ENCODE measurements at regions not wholly inside any gene's neighbourhood (a gene's known extent, or its start where the extent isn't known, plus 50 kb on each side); places are given as distances from the start of the nearest gene placed in this dataset.
"Not testable (repeated sequence)": the region's sequence is repeated elsewhere in the genome, so short reads cannot be mapped to it uniquely, and the experiment has no call there.

DNA sequence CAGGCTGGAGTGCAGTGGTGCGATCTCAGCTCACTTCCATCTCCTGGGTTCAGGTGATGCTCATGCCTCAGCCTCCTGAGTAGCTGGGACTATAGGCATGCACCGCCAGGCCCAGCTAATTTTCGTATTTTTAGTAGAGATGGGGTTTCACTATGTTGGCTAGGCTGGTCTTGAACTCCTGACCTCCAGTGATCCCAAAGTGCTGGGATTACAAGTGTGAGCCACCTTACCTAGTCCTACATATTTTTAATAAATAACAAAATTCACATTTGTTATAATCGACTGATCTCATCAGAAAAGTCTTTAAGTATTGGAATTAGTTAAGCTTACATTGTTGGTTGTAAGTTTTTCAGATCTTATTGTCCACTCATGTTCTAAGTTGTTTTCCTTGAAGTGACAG lies 83.4 kb upstream of the TPTE start:
- DNase-seq, result not testable (repeated sequence)

DNA sequence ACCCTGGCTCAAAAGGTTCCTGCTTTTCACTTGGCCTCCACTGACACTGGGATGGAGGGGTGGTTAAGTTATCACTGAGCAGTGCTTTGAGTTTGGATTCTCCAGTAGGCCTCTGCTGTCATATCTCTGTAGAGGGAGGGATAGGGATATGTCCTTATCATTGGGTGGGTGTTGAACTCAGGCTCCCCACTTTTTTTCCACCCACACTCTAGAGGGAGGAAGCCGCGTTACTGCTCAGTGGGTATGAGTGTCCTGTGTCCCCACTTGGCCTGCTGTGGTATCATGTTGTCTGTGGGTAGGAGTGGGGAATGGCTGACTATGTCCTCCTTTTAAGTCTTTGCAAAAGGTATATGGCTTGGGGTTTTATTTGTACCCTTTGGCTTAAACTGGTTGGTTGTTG lies 80.7 kb upstream of the TPTE start:
- not testable (repeated sequence) for DNase-seq

- DNase-seq, result not testable (repeated sequence)
Observed at GRCh38 chr21:10442018-10442417, 79.4 kb upstream of the TPTE start.

DNA sequence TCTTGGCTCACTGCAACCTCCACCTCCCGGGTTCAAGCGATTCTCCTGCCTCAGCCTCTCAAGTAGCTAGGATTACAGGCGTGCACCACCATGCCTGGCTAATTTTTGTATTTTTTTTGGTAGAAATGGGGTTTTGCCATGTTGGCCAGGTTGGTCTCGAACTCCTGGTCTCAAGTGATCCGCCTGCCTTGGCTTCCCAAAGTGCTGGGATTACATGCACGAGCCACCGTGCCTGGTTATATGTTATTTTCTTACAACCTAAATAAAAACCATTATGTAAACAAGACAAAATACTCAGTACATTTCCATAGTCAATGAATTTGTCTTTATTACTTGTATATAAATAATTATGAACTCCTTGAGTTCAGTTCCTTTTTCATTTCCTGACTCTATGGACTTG lies 75.7 kb upstream of the TPTE start:
- DNase-seq, result not testable (repeated sequence)

DNA sequence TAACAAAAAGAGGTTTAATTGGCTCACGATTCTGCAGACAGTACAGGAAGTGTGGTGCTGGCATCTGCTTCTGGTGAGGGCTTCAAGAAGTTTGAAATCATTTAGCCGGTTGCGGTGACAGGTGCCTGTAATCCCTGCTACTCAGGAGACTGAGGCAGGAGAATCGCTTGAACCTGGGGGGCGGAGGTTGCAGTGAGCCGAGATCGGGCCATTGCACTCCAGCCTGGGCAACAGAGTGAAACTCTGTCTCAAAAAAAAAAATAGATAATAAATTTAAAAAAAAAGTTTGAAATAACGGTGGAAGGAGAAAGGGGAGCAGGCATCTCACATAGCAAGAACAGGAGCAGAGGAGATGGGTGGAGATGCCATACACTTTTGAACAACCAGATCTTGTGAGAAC lies 71.9 kb upstream of the TPTE start:
- DNase-seq, result not testable (repeated sequence)

GRCh38 chr21:10451274-10451673 lies 70.1 kb upstream of the TPTE start:
- not testable (repeated sequence) for DNase-seq

DNA sequence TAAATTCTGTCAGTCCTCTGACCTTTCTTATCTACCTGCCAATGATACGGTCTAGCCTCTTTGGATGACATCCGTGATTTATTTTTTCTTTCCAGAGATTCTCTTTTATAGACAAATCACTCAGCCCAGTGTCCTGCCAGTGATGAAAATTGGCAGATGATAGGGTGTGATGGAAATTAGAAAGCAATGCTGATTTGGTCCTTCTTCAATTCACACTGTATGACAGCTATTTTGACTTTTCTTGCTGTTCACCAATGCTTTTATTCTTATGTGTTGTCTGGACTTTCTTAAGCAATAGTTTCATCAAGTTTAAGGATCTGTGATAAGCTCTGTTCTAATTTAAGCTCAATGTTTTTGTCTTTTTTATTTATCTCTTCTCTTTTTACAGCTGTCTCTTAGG lies 63.6 kb upstream of the TPTE start:
- not testable (repeated sequence) for DNase-seq

GRCh38 chr21:10460957-10461356 lies 60.4 kb upstream of the TPTE start:
- DNase-seq, result not testable (repeated sequence)

GRCh38 chr21:10461445-10461844 lies 59.9 kb upstream of the TPTE start:
- DNase-seq, result not testable (repeated sequence)

- DNase-seq, result no peak
Observed at GRCh38 chr21:10463156-10463555, 58.2 kb upstream of the TPTE start.

DNA sequence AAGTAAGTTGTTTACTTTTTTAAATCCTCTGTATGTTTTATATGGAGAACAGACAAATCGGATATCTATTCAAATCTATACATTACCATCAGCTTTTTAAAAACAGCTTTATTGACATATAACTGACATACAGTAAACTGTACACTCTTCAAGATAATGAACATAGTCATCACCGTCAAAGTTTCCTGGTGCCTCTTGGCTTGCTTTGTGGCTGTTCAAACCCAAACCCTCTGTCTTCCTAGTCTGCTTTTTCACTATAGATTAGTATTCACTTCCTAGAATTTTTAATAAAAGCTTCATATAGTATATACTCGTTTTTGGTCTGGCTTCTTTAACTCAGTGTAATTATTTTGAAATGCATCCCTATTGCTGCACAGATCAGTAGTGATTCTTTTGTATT lies 56.4 kb upstream of the TPTE start:
- no peak for DNase-seq

DNA sequence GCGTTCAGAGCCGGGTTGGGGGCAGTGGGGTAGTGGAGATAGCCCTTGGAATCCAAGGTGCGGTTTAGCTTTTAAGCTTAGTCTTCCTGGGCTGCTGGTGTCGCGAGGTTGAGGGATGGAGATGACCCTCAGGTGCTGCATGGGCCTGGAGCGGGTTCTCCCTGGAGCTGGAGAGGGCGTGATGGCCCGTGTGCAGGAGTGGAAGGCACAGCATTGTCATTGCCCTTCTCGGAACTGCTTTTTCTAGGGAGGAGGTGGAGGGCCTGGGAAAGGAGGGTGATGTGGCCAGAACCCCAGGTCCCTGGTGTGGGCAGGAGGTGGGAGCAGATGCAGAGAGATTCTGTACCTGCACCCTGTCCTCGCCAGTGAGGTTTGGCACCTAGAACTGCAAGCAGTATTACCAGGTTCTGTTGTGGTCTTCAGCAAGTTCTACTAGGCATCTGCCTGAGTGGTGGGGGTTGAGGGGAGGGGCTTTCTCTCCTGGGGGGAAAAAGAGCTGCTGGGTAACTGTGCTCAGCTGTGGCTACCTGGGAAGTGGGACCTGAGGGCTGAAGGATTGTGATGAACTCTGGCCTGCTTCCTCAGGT lies 55.8 kb upstream of the TPTE start:
- not testable (repeated sequence) for DNase-seq

DNA sequence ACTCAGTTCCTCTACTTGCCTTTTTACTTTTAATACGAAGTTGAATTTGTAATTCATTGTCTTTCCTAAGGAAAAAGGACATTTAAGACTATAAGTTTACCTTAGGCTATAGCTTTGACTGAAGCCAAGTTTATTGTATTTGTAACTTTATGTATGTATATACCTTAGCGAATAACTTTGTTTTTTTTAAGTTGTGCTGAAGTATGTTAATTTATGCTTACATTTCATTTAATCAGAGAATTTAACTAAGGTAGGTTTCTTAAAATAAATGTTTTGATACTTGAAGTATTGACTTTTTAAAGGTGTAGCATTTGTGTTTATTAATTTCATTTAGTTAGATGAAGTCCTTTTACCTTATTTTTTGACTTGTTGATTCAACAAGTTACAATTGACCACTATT lies 55.2 kb upstream of the TPTE start:
- DNase-seq, result no peak

Data from hematopoietic multipotent progenitor cell treated with erythropoietin and hydrocortisone succinate and interleukin-3 and kit ligand, for 6 days (in vitro differentiated cells).